CD4-positive, alpha-beta T cell treated with Interleukin-10 for 1 hour (primary cell): ENCODE measurements at regions not wholly inside any gene's neighbourhood (a gene's known extent, or its start where the extent isn't known, plus 50 kb on each side); places are given as distances from the start of the nearest gene placed in this dataset.
"Not testable (repeated sequence)": the region's sequence is repeated elsewhere in the genome, so short reads cannot be mapped to it uniquely, and the experiment has no call there.

Source experiments
- DNase-seq: peaks from one replicate; pipeline ENCODE4 v3.0.0-alpha.2; 2020

DNA sequence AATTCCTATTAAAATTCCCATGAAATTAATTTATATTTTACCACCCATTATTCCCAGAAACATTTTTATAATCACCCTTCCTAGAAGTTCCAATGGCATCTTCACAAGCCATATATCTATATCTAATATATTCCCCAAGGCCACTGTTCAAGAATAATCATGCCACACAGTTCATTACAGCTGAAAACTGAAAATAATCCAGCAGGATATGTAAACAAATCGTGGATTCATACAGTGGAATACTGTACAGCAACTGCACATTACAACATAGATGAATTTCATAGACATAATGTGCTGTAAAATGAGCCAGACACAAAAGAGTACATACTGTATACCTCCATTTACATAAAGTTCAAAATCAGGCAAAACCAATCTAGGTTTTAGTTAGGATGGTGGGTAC, 63.9 kb upstream of the SERPINE2 start:
- no peak for DNase-seq

DNA sequence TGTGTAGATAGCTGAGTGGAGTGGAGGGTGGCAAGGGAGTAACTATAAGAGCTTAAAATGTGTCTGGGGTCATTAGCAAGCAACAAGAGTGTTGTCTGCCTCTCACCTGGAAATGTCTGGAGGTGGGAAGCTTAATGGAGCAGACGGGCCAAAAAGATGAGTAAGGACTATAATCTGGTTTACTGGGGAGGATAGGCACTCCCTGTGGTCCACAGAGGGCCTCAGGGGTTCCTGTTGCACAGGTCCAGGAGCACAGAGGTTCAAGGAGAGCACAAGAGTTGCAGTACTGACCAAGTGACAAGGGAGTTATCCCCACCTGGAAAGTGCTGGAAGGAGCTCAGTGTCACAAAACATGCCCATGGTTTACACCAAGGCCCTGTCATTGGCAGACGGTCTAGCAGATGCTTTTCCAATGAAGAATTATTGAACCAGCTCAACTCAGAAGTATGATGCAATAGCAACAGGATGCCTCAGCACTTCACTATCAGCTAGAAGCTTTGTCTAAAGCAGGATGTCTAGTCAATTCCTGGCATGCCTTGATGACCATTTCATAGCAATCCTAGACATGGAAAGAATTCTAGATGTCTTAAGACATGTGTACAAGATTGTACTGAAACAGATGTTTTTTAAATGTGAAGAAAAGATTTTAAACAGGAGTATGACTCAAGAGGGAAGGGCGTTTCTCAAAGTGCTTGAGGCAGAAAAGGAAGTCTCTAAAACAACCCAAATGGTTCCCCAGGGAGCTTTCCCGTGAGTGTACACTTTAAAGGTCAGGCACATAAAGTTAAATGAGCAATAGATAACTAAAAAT, 62.9 kb upstream of the SERPINE2 start:
- DNase-seq: no peak

DNA sequence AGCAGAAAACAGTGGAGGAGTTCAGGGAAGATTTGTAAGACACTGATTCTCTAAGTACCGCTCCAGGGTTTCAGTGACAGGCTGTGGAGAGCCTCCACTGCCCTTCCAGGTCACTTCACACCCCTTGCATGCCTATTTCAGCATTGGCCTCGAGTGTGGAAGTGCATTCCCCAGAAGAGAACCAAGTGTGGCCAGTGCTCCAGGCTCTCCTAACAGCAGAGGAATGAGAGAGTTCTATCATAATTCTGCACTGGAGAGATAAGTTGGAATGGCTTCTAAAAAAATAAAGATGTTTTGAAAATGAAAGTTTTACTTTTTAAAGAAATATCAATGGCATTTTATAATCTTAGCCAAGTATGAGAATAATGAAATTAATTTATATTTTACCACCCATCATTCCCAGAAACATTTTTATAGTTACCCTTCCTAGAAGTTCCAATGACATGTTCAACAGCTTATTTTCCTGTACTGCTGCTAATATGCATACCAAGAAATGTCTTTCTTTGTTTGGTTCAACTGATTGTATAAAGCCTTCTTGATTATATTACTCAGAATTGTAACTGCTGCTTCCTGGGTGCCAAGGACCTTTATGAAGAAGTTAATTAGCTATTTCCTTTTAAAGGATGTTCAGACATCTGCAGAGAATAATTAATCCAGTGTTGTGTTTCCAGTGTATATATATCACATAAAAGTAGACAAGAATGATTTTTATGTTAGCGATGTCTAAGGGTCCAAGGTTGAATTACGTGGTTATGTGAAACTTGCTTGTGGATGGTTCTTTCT, 61.0 kb upstream of the SERPINE2 start:
- DNase-seq: no peak

DNA sequence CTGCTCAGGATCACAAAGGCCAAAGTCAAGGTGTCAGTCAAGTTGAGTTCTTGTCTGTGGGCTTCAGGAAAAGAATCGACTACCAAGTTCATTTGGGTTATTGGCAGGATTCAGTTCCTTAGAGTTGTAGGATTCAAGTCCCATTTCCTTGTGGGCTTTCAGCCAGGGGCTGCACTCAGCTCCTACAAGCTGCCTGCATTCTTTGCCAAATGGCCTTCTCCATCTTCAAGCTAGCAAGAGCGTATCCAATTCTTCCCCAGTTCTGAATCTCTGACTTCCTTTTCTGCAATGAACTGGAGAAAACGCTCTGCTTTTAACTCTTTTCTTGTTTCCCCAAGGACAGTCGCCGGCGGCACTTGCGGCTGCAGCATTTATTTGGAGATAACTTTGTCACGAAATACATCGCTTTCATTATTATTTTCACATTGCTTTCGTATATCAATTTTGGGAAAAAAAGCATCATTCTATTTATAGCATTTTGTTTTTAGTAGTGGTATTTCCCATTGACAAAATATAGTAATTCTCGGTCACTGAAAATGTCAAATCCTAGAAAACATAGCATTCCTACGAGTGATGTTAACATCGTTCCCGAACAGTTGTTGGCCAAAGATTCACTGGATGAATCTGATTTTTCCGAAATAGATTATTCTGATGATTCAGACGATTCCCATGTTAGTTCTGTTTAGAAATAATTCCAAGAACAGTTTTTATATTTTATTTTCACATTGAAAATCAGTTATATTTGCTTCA, 59.6 kb upstream of the SERPINE2 start:
- no peak for DNase-seq

DNA sequence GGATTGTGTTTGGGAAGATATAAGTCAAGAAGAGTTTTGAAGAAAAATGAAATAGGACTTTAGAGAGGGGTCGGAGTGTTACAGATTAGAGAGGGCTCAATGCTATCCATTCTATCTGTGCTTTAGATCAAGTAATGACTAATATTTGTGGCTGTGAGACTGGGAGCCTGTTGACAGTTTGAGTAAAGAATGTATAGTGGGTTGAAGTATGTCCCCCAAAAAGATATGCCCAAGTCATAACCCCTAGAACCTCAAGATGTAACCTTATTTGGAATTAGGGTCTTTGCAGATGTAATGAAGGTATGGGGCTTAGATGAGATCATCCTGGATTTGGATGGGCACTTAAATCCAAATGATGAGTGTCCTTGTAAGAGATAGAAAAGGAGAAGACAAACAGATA, 55.3 kb upstream of the SERPINE2 start:
- no peak for DNase-seq

DNA sequence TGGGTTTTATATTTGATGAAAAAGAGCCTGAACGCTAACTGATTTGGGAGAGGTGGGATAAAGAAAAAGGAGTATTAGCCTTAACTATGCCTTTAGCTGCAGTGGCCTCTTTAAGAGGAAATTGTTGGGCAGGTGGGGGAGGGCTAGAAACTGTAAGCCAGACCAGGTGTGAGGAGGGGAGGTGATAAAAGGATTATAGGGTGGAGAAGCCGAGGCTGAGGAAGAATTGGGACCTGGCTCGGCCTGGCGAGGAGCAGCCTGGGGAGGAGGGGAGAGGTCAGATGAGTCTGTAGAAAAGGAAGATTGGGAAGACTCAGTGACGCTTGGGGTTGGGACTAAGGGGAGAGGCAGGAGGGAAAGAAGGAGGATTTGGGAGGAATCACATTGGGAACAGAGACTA, 52.6 kb upstream of the SERPINE2 start:
- DNase-seq: not testable (repeated sequence)

DNA sequence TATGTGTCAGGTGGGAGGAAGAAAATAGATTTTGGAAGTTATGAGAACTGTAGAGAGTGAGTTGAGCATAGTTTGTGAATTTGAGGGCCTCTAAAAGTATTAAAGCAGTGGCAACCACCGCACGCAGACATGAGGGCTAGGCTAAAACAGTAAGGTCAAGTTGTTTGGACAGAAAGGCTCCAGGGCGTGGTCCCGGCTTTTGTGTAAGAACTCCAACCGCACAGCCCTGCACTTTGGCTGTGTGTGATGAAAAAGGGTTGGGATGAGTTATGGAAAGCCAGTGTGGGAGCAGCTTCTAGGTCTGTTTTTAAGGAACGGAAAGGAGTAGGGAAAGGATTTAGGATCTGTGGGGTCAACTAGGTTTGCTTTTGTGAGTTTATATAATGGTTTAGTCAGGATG, 50.5 kb upstream of the SERPINE2 start:
- not testable (repeated sequence) for DNase-seq
